ENCODE measurements at regions not wholly inside any gene's neighbourhood (a gene's known extent, or its start where the extent isn't known, plus 50 kb on each side); places are given as distances from the start of the nearest gene placed in this dataset.

- TF ChIP-seq CTCF (IDR thresholded peaks at IDR 0.05) (no peak), POLR2A (IDR thresholded peaks at IDR 0.05) (no peak)
These were observed 131.6 kb upstream of the SAMSN1 start for GRCh38 chr21:14677639-14678179.
